ENCODE measurements at regions not wholly inside any gene's neighbourhood (a gene's known extent, or its start where the extent isn't known, plus 50 kb on each side); places are given as distances from the start of the nearest gene placed in this dataset.

DNA sequence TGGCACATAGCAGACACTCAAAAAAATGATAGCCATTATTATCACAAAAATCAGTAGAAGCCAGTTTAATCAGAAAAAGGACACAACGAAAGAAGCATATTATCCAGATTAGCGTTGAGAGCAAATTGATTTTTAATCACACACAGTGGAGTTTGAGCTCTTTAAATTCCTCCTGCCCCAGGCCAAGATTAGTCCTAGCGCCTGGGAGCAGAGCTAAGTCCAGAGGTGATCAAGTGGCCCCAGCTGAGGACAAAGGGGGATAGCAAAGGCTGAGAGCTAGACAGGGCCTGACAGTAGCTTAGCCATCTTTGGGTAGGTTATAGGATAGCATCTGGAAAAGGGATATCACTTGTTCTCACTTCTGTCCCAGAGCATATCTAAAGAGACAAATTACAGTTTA, 133.6 kb downstream of the NXPE2 start:
- TF ChIP-seq, protein P1, sequence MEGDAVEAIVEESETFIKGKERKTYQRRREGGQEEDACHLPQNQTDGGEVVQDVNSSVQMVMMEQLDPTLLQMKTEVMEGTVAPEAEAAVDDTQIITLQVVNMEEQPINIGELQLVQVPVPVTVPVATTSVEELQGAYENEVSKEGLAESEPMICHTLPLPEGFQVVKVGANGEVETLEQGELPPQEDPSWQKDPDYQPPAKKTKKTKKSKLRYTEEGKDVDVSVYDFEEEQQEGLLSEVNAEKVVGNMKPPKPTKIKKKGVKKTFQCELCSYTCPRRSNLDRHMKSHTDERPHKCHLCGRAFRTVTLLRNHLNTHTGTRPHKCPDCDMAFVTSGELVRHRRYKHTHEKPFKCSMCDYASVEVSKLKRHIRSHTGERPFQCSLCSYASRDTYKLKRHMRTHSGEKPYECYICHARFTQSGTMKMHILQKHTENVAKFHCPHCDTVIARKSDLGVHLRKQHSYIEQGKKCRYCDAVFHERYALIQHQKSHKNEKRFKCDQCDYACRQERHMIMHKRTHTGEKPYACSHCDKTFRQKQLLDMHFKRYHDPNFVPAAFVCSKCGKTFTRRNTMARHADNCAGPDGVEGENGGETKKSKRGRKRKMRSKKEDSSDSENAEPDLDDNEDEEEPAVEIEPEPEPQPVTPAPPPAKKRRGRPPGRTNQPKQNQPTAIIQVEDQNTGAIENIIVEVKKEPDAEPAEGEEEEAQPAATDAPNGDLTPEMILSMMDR (conservative IDR thresholded peaks at IDR 0.05) = no peak
- TF ChIP-seq EZH2 (IDR thresholded peaks at IDR 0.05; ENCODE audit: low read depth) = no peak

Data from PC-9 (cell line).